GM21423 (cell line): ENCODE measurements at regions not wholly inside any gene's neighbourhood (a gene's known extent, or its start where the extent isn't known, plus 50 kb on each side); places are given as distances from the start of the nearest gene placed in this dataset.
"Not testable (repeated sequence)": the region's sequence is repeated elsewhere in the genome, so short reads cannot be mapped to it uniquely, and the experiment has no call there.

Source experiments
- ATAC-seq: cut with Tn5 transposase; IDR thresholded peaks from one replicate; pipeline ENCODE4 v1.9.1; 2021; ENCODE audit warnings: mild to moderate bottlenecking, moderate library complexity; ENCODE audit not compliant: unreplicated experiment

DNA sequence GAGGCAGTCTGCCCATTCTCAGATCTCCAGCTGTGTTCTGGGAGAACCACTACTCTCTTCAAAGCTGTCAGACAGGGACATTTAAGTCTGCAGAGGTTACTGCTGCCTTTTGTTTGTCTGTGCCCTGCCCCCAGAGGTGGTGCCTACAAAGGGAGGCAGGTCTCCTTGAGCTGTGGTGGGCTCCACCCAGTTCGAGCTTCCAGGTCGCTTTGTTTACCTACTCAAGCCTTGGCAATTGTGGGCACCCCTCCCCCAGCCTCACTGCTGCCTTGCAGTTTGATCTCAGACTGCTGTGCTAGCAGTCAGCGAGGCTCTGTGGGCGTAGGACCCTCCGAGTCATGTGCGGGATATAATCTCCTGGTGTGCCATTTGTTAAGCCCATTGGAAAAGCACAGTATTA, 640.9 kb upstream of the SYNCRIP start:
- ATAC-seq, result not testable (repeated sequence)

DNA sequence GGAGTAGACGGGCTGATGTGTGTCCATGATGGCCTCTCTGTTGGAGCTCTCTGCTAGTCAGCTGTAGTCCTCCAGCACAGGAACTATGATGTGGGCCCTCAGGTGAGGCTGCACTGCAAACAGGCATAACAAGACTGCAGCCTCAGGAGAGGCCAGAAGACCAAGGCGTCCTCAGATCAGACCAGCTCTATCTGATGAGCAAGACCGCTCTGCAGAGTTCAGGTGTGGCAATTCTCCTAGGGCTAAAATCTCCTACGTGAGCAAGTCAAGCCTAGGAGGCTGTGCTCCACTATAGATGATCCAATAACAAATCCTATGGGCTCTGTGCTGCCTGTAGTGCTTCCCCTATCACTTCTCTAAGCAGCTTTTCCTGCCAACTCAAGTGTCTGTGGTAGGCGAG, 633.4 kb upstream of the SYNCRIP start:
- no peak for ATAC-seq

DNA sequence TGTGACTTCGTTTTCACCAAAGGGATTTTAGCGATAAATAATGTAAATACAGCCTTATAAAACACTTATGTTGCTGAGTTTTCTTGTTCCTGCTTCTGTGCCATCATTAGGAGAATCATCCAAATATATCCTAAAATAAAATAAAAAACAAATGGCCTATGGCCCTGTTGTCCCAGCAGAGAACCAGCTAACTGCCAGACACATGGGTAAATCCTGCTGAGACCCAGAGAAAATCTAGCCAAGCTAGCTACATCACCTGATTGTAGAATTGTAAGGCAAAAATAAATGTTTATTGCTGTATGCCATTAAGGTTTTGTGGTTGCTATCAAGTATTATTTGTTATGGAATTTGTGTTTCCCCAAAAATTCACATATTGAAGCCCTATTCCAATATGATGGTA, 631.2 kb upstream of the SYNCRIP start:
- no peak for ATAC-seq

DNA sequence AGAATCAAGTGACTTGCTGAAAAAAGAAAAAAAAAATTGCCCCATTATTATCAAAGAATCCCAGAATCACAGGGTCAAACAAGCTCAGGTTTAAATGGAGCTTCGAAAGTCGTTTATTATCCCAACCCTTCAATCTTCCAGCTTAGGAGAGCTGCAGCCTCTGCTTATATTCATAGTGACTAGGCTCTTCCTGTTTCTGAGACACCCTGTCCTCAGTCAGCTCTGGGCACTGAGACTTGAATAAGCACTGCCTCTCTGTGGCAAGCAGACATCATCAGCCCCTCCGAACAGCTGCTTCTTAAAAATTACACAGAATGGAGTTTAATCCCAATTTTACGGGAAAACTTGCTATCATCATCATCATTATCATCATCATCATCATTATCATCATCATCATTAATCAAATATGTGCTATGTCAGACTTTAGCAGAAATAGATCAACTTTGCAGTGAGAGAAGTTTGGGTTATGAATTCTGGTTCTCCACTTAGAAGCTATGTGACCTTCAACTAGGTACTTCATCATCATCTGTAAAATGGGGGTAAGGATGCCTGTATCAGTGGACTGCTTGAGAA, 614.0 kb upstream of the SYNCRIP start:
- ATAC-seq, result no peak

DNA sequence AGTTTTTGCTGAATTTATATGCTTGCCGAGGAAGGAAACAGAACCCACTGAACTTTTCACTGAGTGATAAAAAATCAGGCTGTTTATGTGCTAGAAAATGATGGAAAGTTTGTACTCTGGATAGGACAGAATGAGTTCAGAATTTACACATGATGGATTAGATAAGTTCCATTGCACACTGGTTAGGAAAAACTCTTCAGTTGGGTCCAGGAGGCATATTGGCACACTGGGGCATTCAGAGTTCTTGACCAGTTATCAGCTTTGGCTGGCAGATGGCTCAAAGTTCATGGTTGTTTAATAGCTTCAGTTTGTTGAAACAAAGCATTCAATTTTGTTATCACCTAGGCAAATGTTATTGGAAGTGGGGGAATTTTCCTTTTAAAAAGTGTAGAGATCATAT, 613.3 kb upstream of the SYNCRIP start:
- no peak for ATAC-seq

- ATAC-seq, result no peak
These were observed 608.4 kb upstream of the SYNCRIP start for GRCh38 chr6:86251106-86251505.

- ATAC-seq, result no peak
These were observed 575.2 kb upstream of the SYNCRIP start for GRCh38 chr6:86217906-86218305.

DNA sequence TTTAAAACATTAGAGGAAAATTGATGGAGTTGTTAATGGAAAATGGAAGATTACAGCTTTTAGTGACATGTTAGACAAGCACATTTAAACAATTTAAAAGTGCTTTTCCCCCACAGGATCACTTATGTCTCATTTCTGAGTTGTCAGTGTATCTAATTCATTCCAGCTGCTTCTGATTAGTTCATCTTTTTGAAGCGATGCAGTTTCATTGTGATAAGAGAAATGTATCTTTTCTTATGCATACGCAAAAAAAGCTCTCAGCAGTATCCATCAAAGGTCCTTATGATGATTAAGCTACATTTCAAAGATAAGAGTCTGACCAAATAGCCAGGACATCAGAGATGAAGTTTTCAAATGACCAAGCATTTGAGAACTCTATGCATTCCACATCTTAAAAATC, 572.6 kb upstream of the SYNCRIP start:
- ATAC-seq, result no peak

DNA sequence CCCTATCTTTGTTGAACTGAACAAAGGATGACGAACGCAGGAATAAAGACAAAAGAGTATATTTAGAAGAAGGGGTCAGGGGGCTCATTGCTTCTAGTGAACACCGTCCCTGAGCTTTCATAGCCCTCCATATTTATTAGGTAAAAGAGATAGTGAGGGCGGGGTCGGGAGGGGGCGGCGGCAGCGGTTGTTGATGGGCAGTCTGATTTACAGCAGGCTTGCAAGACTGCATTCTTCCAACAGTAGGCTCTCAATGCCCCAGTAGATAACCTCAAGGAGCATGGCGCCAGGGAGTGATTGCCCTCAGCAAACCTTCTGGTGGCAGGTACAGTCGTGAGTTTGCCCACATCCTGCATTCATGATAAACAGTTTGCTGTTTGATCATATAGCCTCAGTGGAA, 563.3 kb upstream of the SYNCRIP start:
- ATAC-seq, result no peak

DNA sequence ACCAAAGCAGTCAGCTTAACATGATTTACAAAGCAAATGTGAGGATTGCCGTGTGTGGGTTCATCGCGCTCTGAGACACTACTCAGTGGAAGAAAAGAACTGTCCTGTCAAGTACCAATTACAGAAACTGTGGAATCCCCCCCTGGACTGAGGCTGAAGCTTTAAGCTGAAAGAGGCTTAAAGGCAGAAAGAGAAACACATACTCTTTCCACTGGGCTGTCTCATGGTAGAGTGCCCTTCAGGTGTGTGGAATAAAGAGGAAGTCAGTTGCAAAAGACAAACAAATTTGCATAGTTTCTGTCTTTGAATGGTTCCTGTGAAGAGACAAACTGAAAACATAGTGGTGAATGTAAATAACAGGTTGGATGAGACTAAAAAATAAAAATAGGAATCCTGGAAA, 560.4 kb upstream of the SYNCRIP start:
- ATAC-seq, result no peak

DNA sequence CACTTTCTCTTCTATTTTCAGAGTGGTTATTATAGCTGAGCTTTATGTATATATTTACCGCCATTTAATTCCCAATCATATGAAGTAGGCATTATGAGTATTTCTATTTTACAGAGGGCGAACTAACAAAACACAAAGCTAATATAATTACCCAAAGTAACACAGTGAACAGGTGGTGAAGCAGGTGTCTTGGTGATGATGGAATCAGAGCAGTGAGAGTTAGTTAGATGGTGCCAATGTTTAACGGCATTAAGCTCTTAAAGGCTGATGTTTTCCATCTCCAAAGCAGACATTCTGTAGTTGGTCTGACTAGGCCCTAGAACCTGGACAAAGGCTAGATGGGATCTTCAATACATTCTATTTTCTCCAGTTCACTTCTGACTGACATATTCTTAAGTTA, 551.1 kb upstream of the SYNCRIP start:
- no peak for ATAC-seq

- peak; percentile 81 for ATAC-seq
These were observed 549.4 kb upstream of the SYNCRIP start for GRCh38 chr6:86192123-86192522.

DNA sequence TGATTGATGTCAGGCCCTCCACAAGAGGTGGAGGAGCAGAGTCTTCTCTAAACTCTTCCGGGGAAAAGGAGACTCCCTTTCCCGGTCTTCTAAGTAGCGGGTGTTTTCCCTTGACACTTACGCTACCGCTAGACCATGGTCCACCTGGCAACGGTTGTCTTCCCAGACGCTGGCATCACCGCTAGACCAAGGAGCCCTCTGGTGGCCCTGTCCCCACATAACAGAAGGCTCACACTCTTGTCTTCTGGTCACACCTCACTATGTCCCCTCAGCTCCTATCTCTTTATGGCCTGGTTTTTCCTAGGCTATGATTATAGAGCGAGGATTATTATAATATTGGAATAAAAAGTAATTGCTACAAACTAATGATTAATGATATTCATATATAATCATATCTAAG, 532.5 kb upstream of the SYNCRIP start:
- ATAC-seq, result not testable (repeated sequence)

DNA sequence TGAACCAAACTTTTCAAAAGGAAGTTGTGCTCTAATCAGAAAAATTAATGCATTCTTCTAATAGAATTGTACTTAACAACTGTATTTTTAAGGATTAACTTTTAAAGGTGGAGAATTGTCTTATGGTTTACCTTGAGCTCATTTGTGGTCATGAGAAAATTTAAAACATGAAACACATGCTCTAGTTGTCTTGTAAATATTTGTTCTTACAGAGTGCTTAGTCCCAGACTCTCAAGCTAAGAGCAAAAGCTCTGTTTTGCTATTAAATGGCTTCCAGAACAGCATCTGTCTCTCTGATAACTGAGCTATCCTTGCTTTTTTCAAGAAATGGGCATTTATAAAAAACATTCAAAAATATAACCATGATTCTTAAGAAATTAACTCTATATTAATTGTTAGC, 512.2 kb upstream of the SYNCRIP start:
- no peak for ATAC-seq

DNA sequence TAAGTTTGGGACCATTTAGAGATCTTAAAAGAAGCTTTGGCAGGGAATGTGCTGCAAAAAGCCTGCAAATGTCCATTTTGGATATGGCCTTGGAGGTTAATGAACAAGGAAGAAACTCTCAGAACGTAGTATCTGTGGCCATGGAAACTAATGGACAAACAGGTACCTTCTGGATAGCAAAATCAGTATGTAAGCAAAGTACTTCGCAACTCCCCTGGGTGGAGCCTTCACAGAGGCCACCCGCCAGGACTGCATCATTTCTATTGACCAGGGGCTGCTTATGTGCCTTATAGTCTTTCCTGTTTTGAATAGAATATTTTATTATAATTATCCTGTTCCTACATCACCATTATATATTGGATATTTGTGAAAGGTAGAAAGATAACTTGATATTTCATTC, 510.8 kb upstream of the SYNCRIP start:
- ATAC-seq, result no peak

GRCh38 chr6:86152546-86152945, 509.9 kb upstream of the SYNCRIP start:
- no peak for ATAC-seq

DNA sequence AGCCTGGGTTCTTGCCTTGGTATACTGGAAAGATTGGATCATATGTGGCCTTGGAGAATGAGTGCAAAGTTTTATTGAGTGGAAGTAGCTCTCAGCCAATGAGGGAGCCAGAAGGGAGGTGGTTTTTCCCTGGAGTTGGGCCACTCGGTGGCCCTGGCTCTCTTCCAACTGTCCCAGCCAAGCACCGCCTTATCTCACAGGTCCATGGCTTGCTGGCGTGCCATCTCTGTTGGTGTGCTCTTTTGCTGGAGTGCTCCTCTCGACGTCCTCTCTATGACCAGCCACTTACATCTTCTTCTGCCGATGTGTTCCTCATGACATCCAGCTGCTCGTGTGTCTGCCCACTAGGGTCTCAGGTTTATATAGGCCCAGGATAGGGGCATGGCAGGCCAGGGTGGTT, 505.9 kb upstream of the SYNCRIP start:
- ATAC-seq, result no peak

DNA sequence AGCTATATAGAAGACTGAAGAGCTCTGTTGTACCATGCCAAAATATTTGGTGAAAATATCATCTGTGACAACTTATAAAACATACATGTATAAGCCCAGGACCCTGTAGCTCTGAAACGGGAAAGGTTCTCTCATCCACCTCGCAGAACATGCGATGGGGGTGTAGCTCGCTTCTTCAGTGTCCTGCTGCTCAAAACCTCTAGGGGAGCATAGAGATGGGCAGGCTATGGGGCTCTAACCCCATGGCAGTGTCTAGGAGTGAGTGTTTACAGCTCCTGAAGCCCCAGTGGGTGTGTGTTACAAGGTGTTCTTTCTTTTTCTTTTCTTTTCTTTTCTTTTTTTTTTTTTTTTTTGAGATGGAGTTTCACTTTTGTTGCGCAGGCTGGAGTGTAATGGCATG, 505.2 kb upstream of the SYNCRIP start:
- no peak for ATAC-seq

- no peak for ATAC-seq
These were observed 504.6 kb upstream of the SYNCRIP start for GRCh38 chr6:86147311-86147710.

GRCh38 chr6:86146751-86147150, 504.1 kb upstream of the SYNCRIP start:
- not testable (repeated sequence) for ATAC-seq

GRCh38 chr6:86142326-86142725, 499.6 kb upstream of the SYNCRIP start:
- ATAC-seq, result no peak

- no peak for ATAC-seq
These were observed 485.6 kb upstream of the SYNCRIP start for GRCh38 chr6:86128130-86128814.

DNA sequence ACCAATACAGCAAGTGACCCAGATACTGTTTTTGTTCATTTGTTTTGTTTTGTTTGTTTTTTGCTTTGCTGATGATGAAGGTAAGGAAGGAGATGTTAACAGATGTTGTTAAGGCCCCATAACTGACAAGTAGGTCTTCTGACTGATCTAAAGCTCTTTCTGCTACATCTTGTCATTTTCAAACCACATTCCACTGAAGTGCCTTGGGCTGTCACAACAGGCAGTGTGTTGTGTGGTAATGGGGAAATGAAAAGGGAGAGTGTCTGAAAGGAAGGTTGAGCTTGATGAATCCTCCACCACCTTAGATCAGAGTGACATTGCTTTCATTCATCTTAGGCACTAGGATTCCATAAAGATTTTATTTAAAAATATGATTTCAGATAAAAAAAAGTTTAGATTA, 479.4 kb upstream of the SYNCRIP start:
- ATAC-seq, result no peak
